Urinary bladder (tissue), 3 donors: ENCODE measurements at regions not wholly inside any gene's neighbourhood (a gene's known extent, or its start where the extent isn't known, plus 50 kb on each side); places are given as distances from the start of the nearest gene placed in this dataset.

Source experiments
- DNase-seq: peaks from one replicate; pipeline ENCODE4 v3.0.0-alpha.2; 2015; ENCODE audit errors: extremely low spot score
- H3K27ac ChIP-seq: one replicate; pipeline ENCODE4 v1.5.1; 2013; ENCODE audit warnings: low read depth, mild to moderate bottlenecking, moderate library complexity
- H3K36me3 ChIP-seq: one replicate; pipeline ENCODE4 v1.6.1; 2013; ENCODE audit warnings: mild to moderate bottlenecking, moderate library complexity; ENCODE audit not compliant: insufficient read depth
- H3K4me1 ChIP-seq: one replicate; pipeline ENCODE4 v1.6.1; 2013; ENCODE audit warnings: mild to moderate bottlenecking, moderate library complexity; ENCODE audit not compliant: insufficient read depth
- H3K4me3 ChIP-seq: one replicate; pipeline ENCODE4 v1.5.1; 2013; ENCODE audit warnings: low read depth, low read length
- WGBS: extraction: QIAGEN DNeasy Blood & Tissue Kit; methylation state at CpG from one replicate; pipeline ENCODE4 v1.1.7; 2013; 5-methylcytosine and 5-hydroxymethylcytosine counted together
- donor health status: healthy with polysubstance abuse.
- donor health status: healthy.

DNA sequence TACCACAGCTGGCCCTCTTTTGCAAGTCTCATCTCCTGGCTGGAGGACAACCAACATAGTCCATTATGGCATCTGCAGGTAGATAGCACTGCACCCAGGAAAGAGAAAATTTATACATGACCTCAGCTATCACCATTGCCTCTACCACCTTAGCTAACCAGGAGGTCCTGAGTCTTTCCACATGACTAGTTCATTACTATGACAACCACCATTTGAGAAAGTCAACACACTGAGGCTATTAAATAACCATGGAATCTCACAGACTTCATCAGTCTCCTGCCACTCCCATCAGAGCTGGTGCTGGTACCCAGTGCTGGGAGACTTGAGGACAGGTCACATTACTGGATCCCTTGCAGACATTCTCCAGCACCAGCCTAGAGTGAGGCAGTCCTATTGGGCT is 285.9 kb downstream of the GBA3 start:
- no peaks in the 10 kb centered on the region for H3K4me1 ChIP-seq
- DNase-seq = no peak
- no peaks in the 10 kb centered on the region for H3K36me3 ChIP-seq
- no peak overlapping the region for H3K27ac ChIP-seq
- H3K4me3 ChIP-seq = no peak overlapping the region

- no peak overlapping the region for H3K27ac ChIP-seq
- no peaks in the 10 kb centered on the region for H3K4me1 ChIP-seq
- DNase-seq = no peak
- H3K36me3 ChIP-seq = no peaks in the 10 kb centered on the region
- no peak overlapping the region for H3K4me3 ChIP-seq
- 67% methylated on average over 1 of the region's 1 CpG for WGBS
Measured at GRCh38 chr4:22970665-22971064, 277.9 kb downstream of the GBA3 start.

DNA sequence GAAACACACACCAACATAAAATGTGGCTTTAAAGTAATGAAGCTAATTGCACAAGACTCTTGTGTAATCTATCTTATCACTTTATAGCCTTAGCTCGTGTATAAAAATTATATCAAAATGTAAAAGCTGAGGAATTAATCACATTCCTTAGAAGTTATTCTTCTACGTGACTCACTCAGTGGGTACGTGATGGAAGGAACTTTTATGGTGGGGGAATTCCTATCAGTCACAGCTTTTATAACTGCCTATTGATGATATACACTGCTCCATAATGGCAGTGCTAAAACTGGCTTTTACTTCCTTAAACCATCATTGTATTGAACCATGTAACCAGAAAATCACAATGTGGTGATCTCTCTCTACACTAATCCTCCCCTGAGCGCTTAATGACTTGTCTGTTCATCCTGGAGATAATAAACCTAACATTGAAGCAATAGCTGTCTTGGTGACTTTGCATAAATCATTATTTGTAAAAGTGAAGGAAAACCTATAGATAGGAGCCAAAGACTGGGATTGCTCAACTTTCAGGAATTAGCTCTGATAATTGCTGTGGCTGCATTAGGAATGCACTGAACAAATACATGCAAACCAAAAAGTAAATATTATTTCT is 276.7 kb downstream of the GBA3 start:
- Histone ChIP-seq H3K4me1 (no peaks in the 10 kb centered on the region), H3K36me3 (no peaks in the 10 kb centered on the region), H3K27ac (no peak overlapping the region), H3K4me3 (no peak overlapping the region)
- 36% methylated on average over 4 of the region's 4 CpGs for WGBS
- no peak for DNase-seq

DNA sequence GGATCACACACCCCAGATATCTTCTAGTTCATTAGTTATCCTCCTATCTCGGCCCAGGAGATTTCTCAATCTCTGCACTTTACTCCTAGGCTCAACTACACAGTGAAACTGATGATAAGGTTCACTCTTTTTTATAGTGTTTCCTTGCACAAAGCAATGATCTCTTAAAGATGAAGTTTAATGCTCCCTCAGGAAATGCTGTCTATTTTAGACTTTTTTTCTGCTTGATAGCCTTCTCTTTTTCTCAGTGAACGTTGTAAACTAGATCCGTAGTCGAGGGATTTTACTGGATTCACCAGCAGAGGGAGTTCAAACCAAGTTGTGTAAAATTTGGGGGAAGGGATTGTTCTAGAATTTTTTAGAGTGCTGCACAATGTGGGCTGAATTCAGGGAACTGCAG is 269.6 kb downstream of the GBA3 start:
- no peak overlapping the region for H3K4me3 ChIP-seq
- no peaks in the 10 kb centered on the region for H3K36me3 ChIP-seq
- H3K27ac ChIP-seq = no peak overlapping the region
- DNase-seq = no peak
- WGBS = 12% methylated on average over 4 of the region's 4 CpGs
- H3K4me1 ChIP-seq = no peaks in the 10 kb centered on the region

DNA sequence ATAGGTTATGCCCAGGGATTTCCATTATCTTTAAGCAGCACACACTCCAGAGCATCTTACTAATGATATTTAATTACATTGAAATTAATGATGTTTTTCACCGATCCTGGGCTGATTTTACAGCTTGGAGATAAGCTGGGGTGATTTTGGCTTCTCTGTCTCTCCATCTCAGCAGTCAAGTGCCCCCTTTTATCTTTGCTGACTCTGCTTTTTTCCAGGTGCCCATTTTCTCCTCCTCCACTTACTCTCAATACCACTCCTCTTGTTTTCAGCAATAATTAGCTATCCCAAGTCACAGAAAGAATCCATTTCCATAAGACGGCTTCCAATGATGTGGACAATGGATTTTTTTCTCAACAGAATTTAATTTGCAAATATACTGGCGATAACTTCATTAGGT is 266.7 kb downstream of the GBA3 start:
- H3K4me3 ChIP-seq = no peak overlapping the region
- H3K27ac ChIP-seq = no peak overlapping the region
- no peak for DNase-seq
- WGBS = 47% methylated on average over 3 of the region's 3 CpGs
- no peaks in the 10 kb centered on the region for H3K36me3 ChIP-seq
- H3K4me1 ChIP-seq = no peaks in the 10 kb centered on the region

DNA sequence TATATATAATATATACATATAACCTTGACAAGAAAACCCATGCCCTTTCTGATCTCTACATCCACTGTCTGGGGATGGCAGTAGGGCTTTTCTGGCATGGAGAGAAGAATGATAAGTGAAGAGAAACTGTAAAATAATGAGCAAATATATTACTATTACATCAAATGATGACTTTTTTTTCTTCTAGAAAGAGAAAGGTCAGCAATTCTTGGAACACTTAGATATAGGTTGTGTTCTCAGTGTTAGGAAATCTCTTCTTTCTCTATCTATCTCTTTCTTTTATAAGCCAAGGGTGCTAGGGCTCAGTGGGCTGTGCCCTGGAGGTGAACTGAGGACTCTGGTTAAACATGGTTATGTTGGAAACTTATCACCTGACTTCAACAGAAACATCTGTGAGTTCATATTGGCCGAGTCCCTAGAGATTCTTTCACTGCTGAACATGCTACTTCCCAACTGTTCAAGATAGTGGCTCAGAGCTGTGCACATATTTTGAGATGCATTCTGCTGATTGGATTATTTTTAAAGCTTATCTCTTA is 265.1 kb downstream of the GBA3 start:
- no peak for DNase-seq
- H3K27ac ChIP-seq = no peak overlapping the region
- no peaks in the 10 kb centered on the region for H3K4me1 ChIP-seq
- WGBS = 44% methylated on average over 1 of the region's 1 CpG
- no peaks in the 10 kb centered on the region for H3K36me3 ChIP-seq
- no peak overlapping the region for H3K4me3 ChIP-seq

GRCh38 chr4:22949161-22949855 is 256.6 kb downstream of the GBA3 start:
- no peaks in the 10 kb centered on the region for H3K36me3 ChIP-seq
- 77% methylated on average over 6 of the region's 6 CpGs for WGBS
- H3K4me3 ChIP-seq = no peak overlapping the region

DNA sequence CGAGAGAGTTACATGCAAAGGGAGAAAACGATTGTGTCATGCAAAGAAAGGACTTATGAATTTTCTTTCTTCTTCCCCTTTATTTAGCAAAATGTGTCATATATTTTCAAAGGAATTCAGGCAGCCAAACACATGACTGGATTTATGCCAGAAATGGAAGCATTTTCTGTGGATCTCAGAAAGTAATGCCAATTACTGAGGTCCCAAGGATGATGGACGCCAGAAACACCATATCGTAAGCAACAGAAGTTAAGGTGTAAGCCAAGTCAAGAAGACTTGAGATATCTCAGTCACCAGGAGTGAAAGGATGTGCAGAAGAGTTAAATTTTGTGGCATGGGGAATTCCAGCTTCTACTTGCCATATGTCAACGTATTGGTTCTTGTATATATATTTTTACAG is 255.1 kb downstream of the GBA3 start:
- H3K27ac ChIP-seq = no peak overlapping the region
- no peaks in the 10 kb centered on the region for H3K4me1 ChIP-seq
- no peak overlapping the region for H3K4me3 ChIP-seq
- 83% methylated on average over 5 of the region's 5 CpGs for WGBS
- no peaks in the 10 kb centered on the region for H3K36me3 ChIP-seq
- DNase-seq = no peak

More at GRCh38 chr4:22949161-22949855, 256.6 kb downstream of the GBA3 start:
- Histone ChIP-seq H3K4me1 (no peaks in the 10 kb centered on the region), H3K27ac (no peak overlapping the region)
- no peak for DNase-seq

DNA sequence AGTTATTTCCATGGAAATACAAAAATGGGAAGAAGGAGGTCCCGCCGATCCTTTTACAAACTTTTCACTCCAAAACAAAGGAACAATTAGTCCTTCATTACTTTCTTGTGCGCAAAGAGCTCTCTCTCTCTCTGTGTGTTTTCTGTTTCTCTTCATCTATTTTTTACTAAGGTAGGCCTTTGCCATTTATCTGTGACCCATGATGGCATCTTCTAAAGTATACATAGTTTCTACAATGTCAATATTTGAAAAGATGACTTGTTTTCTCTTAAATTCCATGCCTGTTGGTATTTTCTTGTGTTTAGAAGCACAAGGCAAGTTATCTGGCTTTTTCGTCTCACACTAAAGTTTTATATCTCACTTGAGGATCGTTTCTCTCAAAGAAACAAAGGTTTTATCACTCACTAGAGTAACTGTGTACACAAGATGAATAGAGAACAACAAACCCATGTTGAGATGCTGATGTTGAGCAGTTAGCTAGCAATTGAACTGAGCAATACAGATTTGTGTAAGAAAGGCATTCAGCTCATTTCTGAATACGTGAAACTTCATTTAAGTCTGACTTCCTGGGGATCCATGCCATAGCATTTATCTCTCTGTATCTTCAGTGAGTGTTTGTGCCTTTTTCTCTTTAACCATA is 250.3 kb downstream of the GBA3 start:
- H3K4me3 ChIP-seq = no peak overlapping the region
- no peak for DNase-seq
- no peaks in the 10 kb centered on the region for H3K4me1 ChIP-seq
- H3K27ac ChIP-seq = no peak overlapping the region
- no peaks in the 10 kb centered on the region for H3K36me3 ChIP-seq
- WGBS = 59% methylated on average over 6 of the region's 6 CpGs

- Histone ChIP-seq H3K4me3 (no peak overlapping the region), H3K4me1 (no peaks in the 10 kb centered on the region), H3K27ac (no peak overlapping the region), H3K36me3 (no peaks in the 10 kb centered on the region)
- WGBS = 84% methylated on average over 5 of the region's 5 CpGs
- DNase-seq = peak; percentile 17
Measured at GRCh38 chr4:22941688-22942375, 249.1 kb downstream of the GBA3 start.

GRCh38 chr4:22932326-22932725 is 239.6 kb downstream of the GBA3 start:
- H3K27ac ChIP-seq = no peak overlapping the region
- no peak overlapping the region for H3K4me3 ChIP-seq
- no peaks in the 10 kb centered on the region for H3K4me1 ChIP-seq
- H3K36me3 ChIP-seq = no peaks in the 10 kb centered on the region
- WGBS = 71% methylated on average over 2 of the region's 2 CpGs
- no peak for DNase-seq

DNA sequence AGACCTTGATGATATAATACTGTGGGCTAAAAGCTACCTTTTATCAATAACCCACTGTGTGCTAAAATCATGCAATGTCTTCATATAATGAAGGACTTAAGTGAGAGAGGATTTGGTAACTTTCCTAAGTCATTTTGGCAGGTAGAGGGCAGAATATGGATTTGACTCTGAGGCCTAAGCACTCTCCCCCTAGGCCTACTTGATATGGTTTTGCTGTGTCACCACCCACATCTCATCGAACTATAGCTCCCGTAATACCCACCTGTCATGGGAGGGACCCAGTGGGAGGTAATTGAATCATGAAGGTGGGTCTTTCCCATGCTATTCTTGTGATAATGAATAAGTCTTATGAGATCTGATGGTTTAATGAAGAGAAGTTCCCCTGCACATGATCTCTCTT is 229.7 kb downstream of the GBA3 start:
- H3K27ac ChIP-seq = no peak overlapping the region
- no peak for DNase-seq
- no peaks in the 10 kb centered on the region for H3K4me1 ChIP-seq
- H3K4me3 ChIP-seq = no peak overlapping the region
- H3K36me3 ChIP-seq = no peaks in the 10 kb centered on the region
- 88% methylated on average over 2 of the region's 2 CpGs for WGBS

DNA sequence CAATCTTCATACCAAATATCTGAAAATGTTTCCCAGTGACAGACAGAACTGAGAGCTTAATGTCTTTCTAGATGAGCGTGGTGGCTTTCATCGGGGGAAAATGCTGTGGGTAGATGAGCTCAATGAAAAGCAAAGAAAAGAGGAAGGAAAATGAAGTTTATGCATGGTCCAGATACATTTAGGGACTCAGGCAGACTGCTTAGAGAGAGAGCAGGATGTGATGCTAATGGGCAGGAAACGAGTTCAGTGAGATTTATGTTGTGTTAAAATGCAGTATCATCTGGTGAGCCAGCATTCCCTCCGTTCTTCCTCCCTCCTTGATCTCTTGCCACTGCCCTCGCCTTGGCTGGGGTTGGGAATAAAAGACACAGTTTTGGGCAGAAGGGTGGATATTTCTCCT is 229.2 kb downstream of the GBA3 start:
- no peak overlapping the region for H3K4me3 ChIP-seq
- H3K36me3 ChIP-seq = no peaks in the 10 kb centered on the region
- no peaks in the 10 kb centered on the region for H3K4me1 ChIP-seq
- DNase-seq = no peak
- no peak overlapping the region for H3K27ac ChIP-seq
- WGBS = 35% methylated on average over 5 of the region's 5 CpGs

GRCh38 chr4:22911285-22911684 is 218.5 kb downstream of the GBA3 start:
- H3K4me1 ChIP-seq = no peaks in the 10 kb centered on the region
- H3K27ac ChIP-seq = no peak overlapping the region
- H3K4me3 ChIP-seq = no peak overlapping the region
- no peak for DNase-seq
- no peaks in the 10 kb centered on the region for H3K36me3 ChIP-seq
